CD14-positive monocyte (primary cell): ENCODE measurements at regions not wholly inside any gene's neighbourhood (a gene's known extent, or its start where the extent isn't known, plus 50 kb on each side); places are given as distances from the start of the nearest gene placed in this dataset.

Source experiments
- DNase-seq, 3 donors: peaks; one replicate each; pipeline ENCODE4 v3.0.0-alpha.2; 2011 to 2022
- H2AFZ ChIP-seq: 2 replicates; pipeline ENCODE4 v1.6.0; 2012; ENCODE audit warnings: mild to moderate bottlenecking, low read depth, low read length, inconsistent platforms; ENCODE audit not compliant: insufficient read depth, poor library complexity, severe bottlenecking
- H3K27ac ChIP-seq, 2 donors: 1 replicate in 1 of 2; 2 replicates in 1 of 2; pipeline ENCODE4 v1.5.1; 2012 to 2013; ENCODE audit warnings: low read length in 2 of 2, control low read depth in 1 of 2, inconsistent platforms in 1 of 2, low read depth in 1 of 2, mild to moderate bottlenecking in 1 of 2
- H3K27me3 ChIP-seq, 2 donors: one replicate each; pipeline versions ENCODE4 v1.6.0 to v1.6.1; 2011 to 2013; ENCODE audit warnings: low read length in 2 of 2; ENCODE audit not compliant: control insufficient read depth in 2 of 2, insufficient read depth in 2 of 2
- H3K36me3 ChIP-seq, 2 donors: replicated peaks in 1 of 2; 1 replicate in 1 of 2; 2 replicates in 1 of 2; pipeline versions ENCODE4 v1.5.1 to v1.6.1; 2012 to 2013; ENCODE audit warnings: low read length in 2 of 2, control low read depth in 1 of 2, inconsistent platforms in 1 of 2, mild to moderate bottlenecking in 1 of 2; ENCODE audit not compliant: insufficient read depth in 2 of 2, control insufficient read depth in 1 of 2
- H3K4me1 ChIP-seq, 2 donors: 1 replicate in 1 of 2; 2 replicates in 1 of 2; pipeline versions ENCODE4 v1.5.1 to v1.6.1; 2012 to 2013; ENCODE audit warnings: low read length in 2 of 2, control low read depth in 1 of 2, inconsistent platforms in 1 of 2, mild to moderate bottlenecking in 1 of 2, moderate library complexity in 1 of 2; ENCODE audit not compliant: insufficient read depth in 2 of 2, control insufficient read depth in 1 of 2
- H3K4me2 ChIP-seq: replicated peaks from 2 replicates; pipeline ENCODE3; 2012; ENCODE audit warnings: low read length, moderate library complexity, mild to moderate bottlenecking; ENCODE audit not compliant: poor library complexity, severe bottlenecking; ENCODE audit errors: extremely low read depth
- H3K4me3 ChIP-seq, 3 experiments: fragments of 200-600 bp in 1 of 3; sonication (generic) in 1 of 3; replicated peaks in 1 of 3; 1 replicate in 2 of 3; 2 replicates in 1 of 3; pipeline ENCODE4 v1.5.1; 2011 to 2013; ENCODE audit warnings: low read length in 3 of 3, mild to moderate bottlenecking in 3 of 3, control low read depth in 2 of 3, low read depth in 2 of 3, inconsistent platforms in 1 of 3, moderate library complexity in 1 of 3
- H3K79me2 ChIP-seq: 2 replicates; pipeline ENCODE4 v1.6.0; 2012; ENCODE audit warnings: mild to moderate bottlenecking, control low read depth, inconsistent platforms, low read length, moderate library complexity; ENCODE audit not compliant: insufficient read depth
- H3K9ac ChIP-seq: 2 replicates; pipeline ENCODE4 v1.6.0; 2017; ENCODE audit warnings: low read length, mild to moderate bottlenecking; ENCODE audit not compliant: insufficient read depth, poor library complexity, severe bottlenecking
- H3K9me3 ChIP-seq, 2 donors: replicated peaks in 1 of 2; 1 replicate in 1 of 2; 2 replicates in 1 of 2; pipeline versions ENCODE4 v1.5.1 to v1.6.1; 2012 to 2013; ENCODE audit warnings: low read length in 2 of 2, control low read depth in 1 of 2; ENCODE audit not compliant: control insufficient read depth in 1 of 2, insufficient read depth in 1 of 2
- H4K20me1 ChIP-seq: 2 replicates; pipeline ENCODE4 v1.6.0; 2012; ENCODE audit warnings: mild to moderate bottlenecking, low read length, control low read depth, moderate library complexity; ENCODE audit not compliant: insufficient read depth
- H3K27ac Mint-ChIP-seq, 7 donors: one replicate each; pipeline ENCODE4 v1.8.0; 2020; ENCODE audit warnings: mild to moderate bottlenecking in 7 of 7, mixed read lengths in 7 of 7, moderate library complexity in 6 of 7, inconsistent platforms in 2 of 7
- H3K27me3 Mint-ChIP-seq, 3 donors: one replicate each; pipeline ENCODE4 v1.8.0; 2021 to 2022; ENCODE audit warnings: low read depth in 3 of 3, mild to moderate bottlenecking in 3 of 3, mixed read lengths in 3 of 3, moderate library complexity in 3 of 3, inconsistent platforms in 1 of 3
- H3K36me3 Mint-ChIP-seq, 2 donors: one replicate each; pipeline ENCODE4 v1.8.0; 2020; ENCODE audit warnings: mixed read lengths in 2 of 2, inconsistent platforms in 1 of 2, mild to moderate bottlenecking in 1 of 2
- H3K4me1 Mint-ChIP-seq: one replicate; pipeline ENCODE4 v1.8.0; 2020; ENCODE audit warnings: mild to moderate bottlenecking, mixed read lengths
- H3K4me3 Mint-ChIP-seq, 2 donors: one replicate each; pipeline ENCODE4 v1.8.0; 2020; ENCODE audit warnings: mild to moderate bottlenecking in 2 of 2, mixed read lengths in 2 of 2, moderate library complexity in 1 of 2
- H3K9me3 Mint-ChIP-seq, 7 donors: one replicate each; pipeline ENCODE4 v1.8.0; 2020 to 2022; ENCODE audit warnings: mixed read lengths in 7 of 7, mild to moderate bottlenecking in 6 of 7, moderate library complexity in 6 of 7, inconsistent platforms in 2 of 7
- CTCF ChIP-seq: fragments of 200-600 bp; IDR thresholded peaks from one replicate; pipeline ENCODE4 v1.8.0; 2022; ENCODE audit warnings: antibody characterized with exemption, mild to moderate bottlenecking
- WGBS: methylation state at CpG from one replicate; pipeline ENCODE4 v1.1.5; 2013; ENCODE audit warnings: missing lambda C conversion rate; ENCODE audit not compliant: insufficient coverage; 5-methylcytosine and 5-hydroxymethylcytosine counted together
- intact Hi-C, 2 donors: fragments of 100-400 bp; cut with micrococcal nuclease; formaldehyde crosslinking; loops; one replicate each; pipeline versions ENCODE4 v1.15.0 to v1.15.1; 2023

- no peak overlapping the region for H3K4me3 ChIP-seq
- intact Hi-C loops, result no loop called here
- H3K4me2 ChIP-seq, result no peak overlapping the region
- DNase-seq, result no peak
- H4K20me1 ChIP-seq, result no peaks in the 10 kb centered on the region
- Mint-ChIP-seq H3K4me1 (peaks cover 36% of the 10 kb centered on the region), H3K36me3 (no peaks in the 10 kb centered on the region), H3K4me3 (no peak overlapping the region), H3K27ac (peak overlapping the region in 1 of 7 donors; percentile 37), H3K27me3 (peaks cover 0 to 4% (median 0%) of the 10 kb centered on the region in 3 donors), H3K9me3 (peaks cover 0 to under 1% (median 0%) of the 10 kb centered on the region in 7 donors)
- H3K9ac ChIP-seq, result no peak overlapping the region
- peak; percentile 10 for TF ChIP-seq CTCF
- WGBS, result 91% methylated on average over 4 of the region's 8 CpGs
- H3K36me3 ChIP-seq, result no peaks in the 10 kb centered on the region
- H3K27me3 ChIP-seq, result no peaks in the 10 kb centered on the region
- H3K4me1 ChIP-seq, result peaks cover 39 to 40% of the 10 kb centered on the region in 2 donors
- H2AFZ ChIP-seq, result no peak overlapping the region
- no peaks in the 10 kb centered on the region for H3K79me2 ChIP-seq
- H3K9me3 ChIP-seq, result no peaks in the 10 kb centered on the region
- H3K27ac ChIP-seq, result no peak overlapping the region
Observed at GRCh38 chr21:39086547-39086946, 96.7 kb downstream of the PSMG1 start.

GRCh38 chr21:39085843-39086405, 97.3 kb downstream of the PSMG1 start:
- H3K9me3 Mint-ChIP-seq, result peaks cover 0 to 2% (median 0%) of the 10 kb centered on the region in 7 donors
- intact Hi-C loops, result no loop called here
- WGBS, result 100% methylated on average over 3 of the region's 6 CpGs
- peaks cover 35% of the 10 kb centered on the region for H3K4me1 Mint-ChIP-seq
- DNase-seq, result no peak
- Histone ChIP-seq H2AFZ (no peak overlapping the region), H3K79me2 (no peaks in the 10 kb centered on the region), H4K20me1 (no peaks in the 10 kb centered on the region), H3K4me3 (no peak overlapping the region), H3K9ac (no peak overlapping the region), H3K27ac (no peak overlapping the region), H3K36me3 (no peaks in the 10 kb centered on the region), H3K27me3 (no peaks in the 10 kb centered on the region), H3K4me1 (peaks cover 38% of the 10 kb centered on the region in 2 donors), H3K9me3 (no peaks in the 10 kb centered on the region), H3K4me2 (no peak overlapping the region)
- no peaks in the 10 kb centered on the region for H3K36me3 Mint-ChIP-seq
- H3K4me3 Mint-ChIP-seq, result no peak overlapping the region
- peaks cover 0 to 7% (median 0%) of the 10 kb centered on the region in 3 donors for H3K27me3 Mint-ChIP-seq
- peak overlapping the region in 1 of 7 donors; percentile 37 for H3K27ac Mint-ChIP-seq
- no peak for TF ChIP-seq CTCF
